ENCODE measurements at regions not wholly inside any gene's neighbourhood (a gene's known extent, or its start where the extent isn't known, plus 50 kb on each side); places are given as distances from the start of the nearest gene placed in this dataset.

GRCh38 chr10:118495499-118495898 lies 99.9 kb downstream of the PRLHR start:
- no peak for TF ChIP-seq CTCF (IDR thresholded peaks at IDR 0.05; ENCODE audit: low read depth, low read length, poor library complexity, severe bottlenecking)
- TF ChIP-seq EZH2phosphoT487 (IDR thresholded peaks at IDR 0.05; ENCODE audit: borderline replicate concordance, low read length), result no peak
